HG02571 (cell line): ENCODE measurements at regions not wholly inside any gene's neighbourhood (a gene's known extent, or its start where the extent isn't known, plus 50 kb on each side); places are given as distances from the start of the nearest gene placed in this dataset.
"Not testable (repeated sequence)": the region's sequence is repeated elsewhere in the genome, so short reads cannot be mapped to it uniquely, and the experiment has no call there.

Experiments
- ATAC-seq: cut with Tn5 transposase; IDR thresholded peaks from one replicate; pipeline ENCODE4 v1.9.1; 2021; ENCODE audit warnings: mild to moderate bottlenecking, moderate library complexity; ENCODE audit not compliant: unreplicated experiment

GRCh38 chr1:98143403-98143802 is 222.6 kb upstream of the DPYD start:
- ATAC-seq, result no peak

GRCh38 chr1:98133131-98133530 is 212.3 kb upstream of the DPYD start:
- ATAC-seq, result no peak

GRCh38 chr1:98130408-98130807 is 209.6 kb upstream of the DPYD start:
- no peak for ATAC-seq

- no peak for ATAC-seq
These were observed 208.7 kb upstream of the DPYD start for GRCh38 chr1:98129491-98129890.

- ATAC-seq, result no peak
These were observed 205.9 kb upstream of the DPYD start for GRCh38 chr1:98126740-98127139.

GRCh38 chr1:98121646-98122045 is 200.8 kb upstream of the DPYD start:
- no peak for ATAC-seq

GRCh38 chr1:98119796-98120195 is 199.0 kb upstream of the DPYD start:
- no peak for ATAC-seq

- ATAC-seq, result no peak
These were observed 193.0 kb upstream of the DPYD start for GRCh38 chr1:98113811-98114210.

- no peak for ATAC-seq
These were observed 191.8 kb upstream of the DPYD start for GRCh38 chr1:98112626-98113025.

- ATAC-seq, result no peak
These were observed 189.8 kb upstream of the DPYD start for GRCh38 chr1:98110674-98111073.

GRCh38 chr1:98108378-98108777 is 187.5 kb upstream of the DPYD start:
- ATAC-seq, result not testable (repeated sequence)

GRCh38 chr1:98107256-98107655 is 186.4 kb upstream of the DPYD start:
- no peak for ATAC-seq

- no peak for ATAC-seq
These were observed 183.5 kb upstream of the DPYD start for GRCh38 chr1:98104289-98104688.

- no peak for ATAC-seq
These were observed 182.9 kb upstream of the DPYD start for GRCh38 chr1:98103617-98104285.

- no peak for ATAC-seq
These were observed 181.7 kb upstream of the DPYD start for GRCh38 chr1:98102345-98103030.

- ATAC-seq, result no peak
These were observed 180.5 kb upstream of the DPYD start for GRCh38 chr1:98101364-98101763.

- ATAC-seq, result no peak
These were observed 178.7 kb upstream of the DPYD start for GRCh38 chr1:98099501-98099900.

GRCh38 chr1:98098473-98098872 is 177.6 kb upstream of the DPYD start:
- ATAC-seq, result no peak

GRCh38 chr1:98090351-98090750 is 169.5 kb upstream of the DPYD start:
- ATAC-seq, result no peak

- no peak for ATAC-seq
These were observed 167.5 kb upstream of the DPYD start for GRCh38 chr1:98088381-98088780.

- ATAC-seq, result no peak
These were observed 166.1 kb upstream of the DPYD start for GRCh38 chr1:98086796-98087441.

- no peak for ATAC-seq
These were observed 165.3 kb upstream of the DPYD start for GRCh38 chr1:98086156-98086555.
